Suppressor macrophage treated with lipopolysaccharide for 4 hours (primary cell): ENCODE measurements at regions not wholly inside any gene's neighbourhood (a gene's known extent, or its start where the extent isn't known, plus 50 kb on each side); places are given as distances from the start of the nearest gene placed in this dataset.
A peak's percentile ranks its signal among the peaks of the same experiment; 100 is the strongest.

Experiments used
- DNase-seq: peaks from one replicate; pipeline ENCODE4 v3.0.0-alpha.2; 2020

GRCh38 chr9:18167733-18168132, 306.2 kb upstream of the ADAMTSL1 start:
- no peak for DNase-seq

- no peak for DNase-seq
Observed at GRCh38 chr9:18173923-18174322, 300.0 kb upstream of the ADAMTSL1 start.

GRCh38 chr9:18182636-18183035, 291.3 kb upstream of the ADAMTSL1 start:
- no peak for DNase-seq

GRCh38 chr9:18183974-18184373, 290.0 kb upstream of the ADAMTSL1 start:
- no peak for DNase-seq

GRCh38 chr9:18184401-18184800, 289.6 kb upstream of the ADAMTSL1 start:
- no peak for DNase-seq

- DNase-seq = no peak
Observed at GRCh38 chr9:18185196-18185595, 288.8 kb upstream of the ADAMTSL1 start.

- no peak for DNase-seq
Observed at GRCh38 chr9:18188971-18189370, 285.0 kb upstream of the ADAMTSL1 start.

GRCh38 chr9:18189871-18190670, 283.9 kb upstream of the ADAMTSL1 start:
- no peak for DNase-seq

- no peak for DNase-seq
Observed at GRCh38 chr9:18190671-18191374, 283.1 kb upstream of the ADAMTSL1 start.

- DNase-seq = no peak
Observed at GRCh38 chr9:18194316-18194715, 279.6 kb upstream of the ADAMTSL1 start.

GRCh38 chr9:18195223-18195622, 278.7 kb upstream of the ADAMTSL1 start:
- no peak for DNase-seq

- no peak for DNase-seq
Observed at GRCh38 chr9:18202924-18203323, 271.0 kb upstream of the ADAMTSL1 start.

- DNase-seq = no peak
Observed at GRCh38 chr9:18207735-18208134, 266.2 kb upstream of the ADAMTSL1 start.

- DNase-seq = peak; percentile 10
Observed at GRCh38 chr9:18208166-18209059, 265.5 kb upstream of the ADAMTSL1 start.

- no peak for DNase-seq
Observed at GRCh38 chr9:18215626-18216025, 258.3 kb upstream of the ADAMTSL1 start.

- no peak for DNase-seq
Observed at GRCh38 chr9:18216376-18216775, 257.6 kb upstream of the ADAMTSL1 start.

GRCh38 chr9:18228101-18228500, 245.9 kb upstream of the ADAMTSL1 start:
- no peak for DNase-seq

GRCh38 chr9:18229992-18230676, 243.8 kb upstream of the ADAMTSL1 start:
- DNase-seq = no peak

GRCh38 chr9:18233311-18233710, 240.6 kb upstream of the ADAMTSL1 start:
- no peak for DNase-seq

- DNase-seq = no peak
Observed at GRCh38 chr9:18233776-18234445, 240.0 kb upstream of the ADAMTSL1 start.

- no peak for DNase-seq
Observed at GRCh38 chr9:18235181-18235908, 238.6 kb upstream of the ADAMTSL1 start.
